ENCODE measurements at regions not wholly inside any gene's neighbourhood (a gene's known extent, or its start where the extent isn't known, plus 50 kb on each side); places are given as distances from the start of the nearest gene placed in this dataset.

GRCh38 chr15:23954931-23955330, 267.8 kb upstream of the NDN start:
- TF ChIP-seq GATA2 (IDR thresholded peaks at IDR 0.05; ENCODE audit: low read depth, low read length) (no peak), GATA3 (IDR thresholded peaks at IDR 0.05; ENCODE audit: low read depth, low read length) (no peak)

Data from SH-SY5Y (cell line).